Fibroblast of lung (primary cell): ENCODE measurements at regions not wholly inside any gene's neighbourhood (a gene's known extent, or its start where the extent isn't known, plus 50 kb on each side); places are given as distances from the start of the nearest gene placed in this dataset.

ENCODE experiments used
- DNase-seq, 2 donors: peaks; one replicate each; pipeline versions ENCODE4 v3.0.0 to v3.0.0-alpha.2; 2010; ENCODE audit warnings: low read depth in 2 of 2
- H2AFZ ChIP-seq: 2 replicates; pipeline ENCODE4 v1.5.1; 2012; ENCODE audit warnings: low read length, control low read depth, inconsistent platforms
- H3K27ac ChIP-seq: 2 replicates; pipeline ENCODE4 v1.5.1; 2011; ENCODE audit warnings: low read length, control low read depth; ENCODE audit not compliant: insufficient read depth
- H3K27me3 ChIP-seq: 2 replicates; pipeline ENCODE4 v1.5.1; 2011; ENCODE audit warnings: mild to moderate bottlenecking, low read length; ENCODE audit not compliant: control insufficient read depth, insufficient read depth
- H3K36me3 ChIP-seq: 2 replicates; pipeline ENCODE4 v1.5.1; 2011; ENCODE audit warnings: low read length; ENCODE audit not compliant: control insufficient read depth, insufficient read depth
- H3K4me1 ChIP-seq: 2 replicates; pipeline ENCODE4 v1.5.1; 2011; ENCODE audit warnings: low read length; ENCODE audit not compliant: control insufficient read depth, insufficient read depth; ENCODE audit errors: extremely low read depth
- H3K4me2 ChIP-seq: 2 replicates; pipeline ENCODE4 v1.5.1; 2011; ENCODE audit warnings: low read length, control low read depth; ENCODE audit not compliant: insufficient read depth; ENCODE audit errors: extremely low read depth
- H3K4me3 ChIP-seq, 4 experiments: fragments of 200-600 bp in 1 of 4; sonication (generic) in 1 of 4; replicated peaks in 1 of 4; 2 replicates each; pipeline ENCODE4 v1.5.1; 2011 to 2016; ENCODE audit warnings: low read length in 4 of 4, low read depth in 3 of 4, mild to moderate bottlenecking in 3 of 4, control low read depth in 2 of 4, inconsistent platforms in 1 of 4, mixed read lengths in 1 of 4; ENCODE audit not compliant: insufficient read depth in 1 of 4; ENCODE audit errors: control extremely low read depth in 1 of 4
- H3K79me2 ChIP-seq: 2 replicates; pipeline ENCODE4 v1.5.1; 2012; ENCODE audit warnings: mild to moderate bottlenecking, low read length, inconsistent platforms; ENCODE audit not compliant: control insufficient read depth, insufficient read depth
- H3K9ac ChIP-seq: 2 replicates; pipeline ENCODE4 v1.5.1; 2011; ENCODE audit warnings: mild to moderate bottlenecking, low read length, control low read depth; ENCODE audit not compliant: insufficient read depth
- H3K9me3 ChIP-seq: 2 replicates; pipeline ENCODE4 v1.5.1; 2012; ENCODE audit warnings: low read depth, low read length; ENCODE audit not compliant: control insufficient read depth, insufficient read depth
- H4K20me1 ChIP-seq: 2 replicates; pipeline ENCODE4 v1.5.1; 2011; ENCODE audit warnings: low read length; ENCODE audit not compliant: control insufficient read depth, insufficient read depth; ENCODE audit errors: extremely low read depth
- EZH2 ChIP-seq: IDR thresholded peaks from 2 replicates; pipeline ENCODE4 v1.5.1; 2012; ENCODE audit warnings: low read length, control low read depth, mild to moderate bottlenecking; ENCODE audit errors: missing control alignments
- TF ChIP-seq, protein P1 (sequence below), 2 donors: IDR thresholded peaks in 1 of 2; conservative IDR thresholded peaks in 1 of 2; 1 replicate in 1 of 2; 2 replicates in 1 of 2; pipeline ENCODE4 v1.5.1; 2011 to 2012; ENCODE audit warnings: low read length in 2 of 2, control low read depth in 1 of 2, inconsistent platforms in 1 of 2, low read depth in 1 of 2, mild to moderate bottlenecking in 1 of 2

DNA sequence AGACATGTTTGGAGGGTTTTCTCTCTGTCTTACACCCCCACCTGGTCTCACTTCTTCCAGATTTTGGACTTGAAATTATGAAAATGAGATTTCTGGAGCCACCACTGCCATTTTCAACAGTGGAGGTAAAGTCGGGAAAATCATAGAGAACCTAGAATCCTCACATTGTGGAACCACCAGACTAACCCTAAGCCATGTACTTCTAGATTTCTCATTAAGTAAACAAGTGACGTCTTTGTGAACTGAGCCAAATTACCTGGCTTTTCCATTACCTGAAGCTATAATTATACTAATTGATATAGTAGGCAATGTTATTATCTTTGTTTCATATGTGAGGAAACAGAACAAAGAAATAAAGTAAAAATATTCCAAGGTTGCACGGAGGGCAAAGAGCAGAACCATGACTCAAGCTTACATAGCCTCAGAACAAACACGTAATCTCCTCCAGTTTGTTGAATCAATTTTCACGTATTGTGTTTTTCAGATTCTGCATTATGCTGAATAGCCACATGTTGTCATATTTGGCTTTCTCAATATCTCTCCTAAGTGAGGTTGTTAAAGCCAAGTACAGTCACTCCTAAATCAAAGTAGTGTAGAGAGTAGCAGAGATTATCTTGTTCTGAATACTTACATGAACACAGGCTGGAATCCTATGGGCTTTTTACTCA is 101.3 kb upstream of the CMC1 start:
- Histone ChIP-seq H3K79me2 (no peaks in the 10 kb centered on the region), H3K9ac (no peak overlapping the region), H3K4me1 (no peaks in the 10 kb centered on the region), H3K4me3 (no peak overlapping the region), H2AFZ (no peak overlapping the region), H4K20me1 (no peaks in the 10 kb centered on the region), H3K4me2 (no peak overlapping the region), H3K9me3 (no peaks in the 10 kb centered on the region), H3K36me3 (no peaks in the 10 kb centered on the region), H3K27me3 (no peaks in the 10 kb centered on the region), H3K27ac (no peak overlapping the region)
- TF ChIP-seq, protein P1, sequence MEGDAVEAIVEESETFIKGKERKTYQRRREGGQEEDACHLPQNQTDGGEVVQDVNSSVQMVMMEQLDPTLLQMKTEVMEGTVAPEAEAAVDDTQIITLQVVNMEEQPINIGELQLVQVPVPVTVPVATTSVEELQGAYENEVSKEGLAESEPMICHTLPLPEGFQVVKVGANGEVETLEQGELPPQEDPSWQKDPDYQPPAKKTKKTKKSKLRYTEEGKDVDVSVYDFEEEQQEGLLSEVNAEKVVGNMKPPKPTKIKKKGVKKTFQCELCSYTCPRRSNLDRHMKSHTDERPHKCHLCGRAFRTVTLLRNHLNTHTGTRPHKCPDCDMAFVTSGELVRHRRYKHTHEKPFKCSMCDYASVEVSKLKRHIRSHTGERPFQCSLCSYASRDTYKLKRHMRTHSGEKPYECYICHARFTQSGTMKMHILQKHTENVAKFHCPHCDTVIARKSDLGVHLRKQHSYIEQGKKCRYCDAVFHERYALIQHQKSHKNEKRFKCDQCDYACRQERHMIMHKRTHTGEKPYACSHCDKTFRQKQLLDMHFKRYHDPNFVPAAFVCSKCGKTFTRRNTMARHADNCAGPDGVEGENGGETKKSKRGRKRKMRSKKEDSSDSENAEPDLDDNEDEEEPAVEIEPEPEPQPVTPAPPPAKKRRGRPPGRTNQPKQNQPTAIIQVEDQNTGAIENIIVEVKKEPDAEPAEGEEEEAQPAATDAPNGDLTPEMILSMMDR (conservative IDR thresholded peaks at IDR 0.05 in 1 of 2, IDR thresholded peaks at IDR 0.05 in 1 of 2; ENCODE audit: low read depth in 1 of 2, low read length in 2 of 2) = no peak
- no peak for TF ChIP-seq EZH2
- DNase-seq = peak in 1 of 2 donors; percentile 50

GRCh38 chr3:28140664-28141063 is 100.8 kb upstream of the CMC1 start:
- H2AFZ ChIP-seq = no peak overlapping the region
- TF ChIP-seq, protein P1 (conservative IDR thresholded peaks at IDR 0.05 in 1 of 2, IDR thresholded peaks at IDR 0.05 in 1 of 2; ENCODE audit: low read depth in 1 of 2, low read length in 2 of 2) = no peak
- TF ChIP-seq EZH2 = no peak

DNA sequence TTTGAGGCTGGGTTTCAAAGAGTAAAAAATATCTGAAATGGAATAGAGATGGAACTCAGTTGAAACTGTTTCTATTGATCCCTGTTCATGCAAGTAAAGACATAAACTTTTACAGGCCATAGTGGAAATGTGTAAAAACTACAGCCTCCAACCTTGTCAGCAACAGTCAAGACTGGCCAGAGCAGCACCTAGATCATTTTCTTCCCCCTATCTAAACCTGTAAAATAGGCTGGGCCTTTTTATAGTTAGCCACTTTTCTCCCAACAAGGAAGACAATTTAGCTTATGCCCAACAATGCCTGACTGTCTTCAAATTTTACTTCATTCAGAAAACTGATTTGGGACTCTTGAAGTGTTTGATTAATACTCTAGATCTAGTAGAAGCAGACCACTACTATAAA is 91.5 kb upstream of the CMC1 start:
- Histone ChIP-seq H2AFZ (no peak overlapping the region), H3K79me2 (no peaks in the 10 kb centered on the region), H3K4me3 (no peak overlapping the region), H3K9me3 (no peaks in the 10 kb centered on the region), H3K4me1 (no peaks in the 10 kb centered on the region), H3K4me2 (no peak overlapping the region), H3K27me3 (no peaks in the 10 kb centered on the region), H3K9ac (no peak overlapping the region), H3K36me3 (no peaks in the 10 kb centered on the region), H4K20me1 (no peaks in the 10 kb centered on the region), H3K27ac (no peak overlapping the region)
- no peak for DNase-seq
- TF ChIP-seq, protein P1 (conservative IDR thresholded peaks at IDR 0.05 in 1 of 2, IDR thresholded peaks at IDR 0.05 in 1 of 2; ENCODE audit: low read depth in 1 of 2, low read length in 2 of 2) = no peak
- TF ChIP-seq EZH2 = no peak

More at GRCh38 chr3:28140664-28141063, 100.8 kb upstream of the CMC1 start:
- DNase-seq = no peak
- Histone ChIP-seq H3K4me1 (no peaks in the 10 kb centered on the region), H4K20me1 (no peaks in the 10 kb centered on the region), H3K27me3 (no peaks in the 10 kb centered on the region), H3K4me2 (no peak overlapping the region), H3K27ac (no peak overlapping the region), H3K79me2 (no peaks in the 10 kb centered on the region), H3K36me3 (no peaks in the 10 kb centered on the region), H3K4me3 (no peak overlapping the region), H3K9me3 (no peaks in the 10 kb centered on the region), H3K9ac (no peak overlapping the region)
